HG03159 (cell line): ENCODE measurements at regions not wholly inside any gene's neighbourhood (a gene's known extent, or its start where the extent isn't known, plus 50 kb on each side); places are given as distances from the start of the nearest gene placed in this dataset.

ENCODE experiments used
- ATAC-seq: cut with Tn5 transposase; IDR thresholded peaks from one replicate; pipeline ENCODE4 v1.9.1; 2021; ENCODE audit warnings: mild to moderate bottlenecking, moderate library complexity; ENCODE audit not compliant: unreplicated experiment

GRCh38 chr7:12120632-12121031, 90.5 kb upstream of the TMEM106B start:
- ATAC-seq, result no peak

GRCh38 chr7:12123172-12123571, 87.9 kb upstream of the TMEM106B start:
- ATAC-seq, result no peak

GRCh38 chr7:12124028-12124427, 87.1 kb upstream of the TMEM106B start:
- ATAC-seq, result no peak

GRCh38 chr7:12127455-12127854, 83.6 kb upstream of the TMEM106B start:
- ATAC-seq, result no peak

GRCh38 chr7:12130609-12131008, 80.5 kb upstream of the TMEM106B start:
- ATAC-seq, result no peak

GRCh38 chr7:12131122-12131521, 80.0 kb upstream of the TMEM106B start:
- no peak for ATAC-seq

GRCh38 chr7:12133865-12134264, 77.2 kb upstream of the TMEM106B start:
- no peak for ATAC-seq

- no peak for ATAC-seq
Measured at GRCh38 chr7:12136523-12136922, 74.6 kb upstream of the TMEM106B start.

- no peak for ATAC-seq
Measured at GRCh38 chr7:12137283-12137682, 73.8 kb upstream of the TMEM106B start.

GRCh38 chr7:12138421-12138820, 72.7 kb upstream of the TMEM106B start:
- no peak for ATAC-seq

- no peak for ATAC-seq
Measured at GRCh38 chr7:12139416-12139815, 71.7 kb upstream of the TMEM106B start.

GRCh38 chr7:12146813-12147212, 64.3 kb upstream of the TMEM106B start:
- no peak for ATAC-seq

- ATAC-seq, result no peak
Measured at GRCh38 chr7:12152196-12152918, 58.7 kb upstream of the TMEM106B start.

GRCh38 chr7:12154119-12154518, 57.0 kb upstream of the TMEM106B start:
- ATAC-seq, result no peak

GRCh38 chr7:12157517-12157916, 53.6 kb upstream of the TMEM106B start:
- no peak for ATAC-seq

- no peak for ATAC-seq
Measured at GRCh38 chr7:12158334-12159060, 52.6 kb upstream of the TMEM106B start.

GRCh38 chr7:12161146-12161545, 49.9 kb upstream of the TMEM106B start:
- ATAC-seq, result no peak
